ENCODE measurements at regions not wholly inside any gene's neighbourhood (a gene's known extent, or its start where the extent isn't known, plus 50 kb on each side); places are given as distances from the start of the nearest gene placed in this dataset.

DNA sequence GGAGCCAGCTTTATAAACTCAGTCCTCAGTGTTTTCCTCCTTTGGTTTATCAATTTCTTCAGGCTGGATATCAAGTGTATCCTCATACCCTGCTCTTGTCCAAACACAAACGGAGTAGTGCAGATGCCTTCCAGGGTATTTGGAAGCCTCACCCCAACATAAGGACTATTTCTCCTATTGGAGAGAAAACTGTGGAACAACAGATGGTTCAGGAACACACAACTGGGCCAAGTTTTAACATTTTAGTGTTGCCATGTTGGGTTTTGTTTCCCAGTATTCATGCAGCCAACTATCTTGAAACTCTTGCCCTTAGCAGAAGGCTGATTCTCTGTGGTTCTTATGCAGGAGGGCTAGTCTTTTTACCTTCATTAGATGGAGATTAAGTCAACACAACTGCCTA is 398.1 kb downstream of the GABRB3 start:
- no peak for DNase-seq (ENCODE audit: low read depth)

DNA sequence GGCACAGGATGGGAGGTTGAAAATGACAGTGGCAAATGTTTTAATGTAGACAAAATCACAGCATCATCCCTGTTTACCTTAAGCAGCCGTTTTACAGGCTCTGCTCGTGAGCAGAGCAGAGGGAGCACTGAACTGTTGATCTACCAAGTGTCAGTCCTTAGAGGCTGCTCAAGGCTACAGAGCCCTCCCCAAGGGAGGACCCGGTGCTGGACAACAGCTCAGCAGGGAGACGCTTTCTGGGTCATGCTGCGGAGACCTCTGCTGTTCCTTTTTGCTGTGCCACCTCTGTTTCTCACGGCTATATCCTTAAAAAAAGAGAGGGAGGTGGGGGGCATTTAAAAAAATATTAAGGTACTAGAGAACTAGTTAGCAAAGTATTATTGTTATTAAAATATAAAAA is 400.2 kb downstream of the GABRB3 start:
- no peak for DNase-seq (ENCODE audit: low read depth)

DNA sequence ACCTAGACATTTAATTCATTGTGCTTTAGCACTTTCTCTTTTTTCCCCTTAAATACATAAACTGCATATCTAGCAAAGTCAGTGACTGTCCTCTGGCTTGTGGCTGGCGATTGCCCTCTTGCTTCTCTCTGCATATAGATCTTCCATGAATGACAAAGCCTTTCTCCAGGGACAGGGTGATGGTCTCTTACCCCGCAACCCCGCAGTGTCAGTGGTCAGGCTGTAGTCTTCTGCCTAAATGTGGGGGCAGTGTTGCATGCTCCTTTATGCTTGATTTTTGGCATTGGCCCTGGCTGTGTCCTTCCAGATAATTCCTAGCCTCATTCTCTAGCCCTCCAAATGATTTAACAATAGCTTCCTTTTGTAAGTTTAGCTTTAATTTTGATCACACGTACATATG is 407.8 kb downstream of the GABRB3 start:
- DNase-seq (ENCODE audit: low read depth), result no peak

DNA sequence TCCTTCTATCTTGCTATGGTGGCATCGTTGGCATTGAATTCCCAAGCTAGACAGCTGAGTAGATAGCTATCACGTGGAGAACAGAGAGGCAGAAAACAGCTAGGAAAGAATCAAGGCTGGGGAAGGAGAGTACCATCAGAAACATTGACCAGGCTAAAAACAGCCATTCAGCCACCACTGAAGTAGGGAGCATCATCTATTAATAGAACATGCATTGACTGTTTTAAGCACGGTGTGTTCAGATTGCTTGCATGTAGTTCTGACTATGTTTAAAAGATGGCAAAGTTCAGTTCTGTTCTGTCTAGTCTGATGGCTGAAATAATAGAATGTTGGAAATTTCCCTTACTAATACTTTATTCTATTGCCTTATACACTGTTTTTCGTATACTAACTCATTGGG is 413.0 kb downstream of the GABRB3 start:
- DNase-seq (ENCODE audit: low read depth), result no peak

DNA sequence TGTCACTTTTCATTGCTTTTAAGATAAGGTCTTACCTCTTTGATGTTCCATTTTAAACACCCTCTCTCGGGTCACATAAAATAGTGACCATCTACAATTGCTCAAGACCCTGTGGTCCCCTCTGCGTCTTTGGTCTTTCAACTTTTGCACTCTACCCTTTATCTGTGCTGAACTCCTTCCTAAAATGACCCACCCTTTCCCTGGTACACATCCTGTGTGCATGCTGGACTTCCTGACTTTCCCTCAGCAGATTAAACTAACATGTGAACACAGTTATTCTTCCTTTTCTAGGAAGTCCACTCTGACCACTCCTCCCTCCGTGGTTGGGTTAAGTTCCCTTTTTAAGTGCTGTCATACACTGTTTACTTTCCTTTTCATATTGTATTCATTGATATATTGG is 414.2 kb downstream of the GABRB3 start:
- DNase-seq (ENCODE audit: low read depth), result no peak

DNA sequence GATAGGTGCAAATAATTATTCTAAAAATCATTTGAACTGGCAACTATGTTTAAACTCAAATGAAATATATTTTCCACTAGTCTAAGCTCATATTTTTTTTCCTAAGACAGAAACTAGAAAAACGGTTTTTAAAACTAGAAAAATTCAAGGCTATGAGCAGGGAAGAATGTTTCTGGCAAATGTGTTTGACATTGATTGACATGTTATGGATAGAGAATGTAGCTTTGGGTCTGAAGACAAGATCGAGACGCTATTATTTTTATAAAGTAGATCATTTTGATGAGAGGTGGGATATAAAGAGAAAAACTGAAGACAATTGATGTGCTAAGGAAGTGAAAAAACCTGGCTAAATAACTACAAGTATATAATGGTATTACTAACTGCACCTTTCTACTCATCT is 415.2 kb downstream of the GABRB3 start:
- no peak for DNase-seq (ENCODE audit: low read depth)

DNA sequence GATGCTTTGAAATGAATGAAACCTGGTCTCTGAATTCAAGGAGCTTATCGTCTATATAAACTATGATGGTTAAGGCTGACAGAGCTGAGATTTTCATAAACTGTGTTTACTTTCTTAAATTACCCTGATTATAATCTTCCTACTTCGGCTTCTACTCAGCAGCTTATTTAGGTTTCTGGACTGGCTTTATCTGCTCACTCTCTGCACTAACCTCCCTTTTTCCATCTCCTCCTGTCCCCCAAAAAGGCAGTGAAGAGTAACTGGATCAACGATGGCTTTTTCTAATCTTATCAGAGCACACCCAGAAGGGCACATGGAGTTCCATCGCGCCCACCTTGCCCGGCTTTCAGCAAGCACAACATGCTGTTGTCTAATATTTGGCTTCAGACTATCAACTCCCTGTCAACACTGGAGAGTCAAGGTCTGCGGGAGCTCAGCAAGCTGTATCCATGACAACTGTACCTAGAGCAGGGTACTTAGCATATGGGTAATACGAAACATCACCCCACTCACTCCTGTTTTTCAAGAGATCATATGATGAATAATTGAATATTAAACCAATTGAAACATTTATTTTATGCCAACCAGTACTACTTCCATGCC is 417.3 kb downstream of the GABRB3 start:
- DNase-seq (ENCODE audit: low read depth), result no peak

DNA sequence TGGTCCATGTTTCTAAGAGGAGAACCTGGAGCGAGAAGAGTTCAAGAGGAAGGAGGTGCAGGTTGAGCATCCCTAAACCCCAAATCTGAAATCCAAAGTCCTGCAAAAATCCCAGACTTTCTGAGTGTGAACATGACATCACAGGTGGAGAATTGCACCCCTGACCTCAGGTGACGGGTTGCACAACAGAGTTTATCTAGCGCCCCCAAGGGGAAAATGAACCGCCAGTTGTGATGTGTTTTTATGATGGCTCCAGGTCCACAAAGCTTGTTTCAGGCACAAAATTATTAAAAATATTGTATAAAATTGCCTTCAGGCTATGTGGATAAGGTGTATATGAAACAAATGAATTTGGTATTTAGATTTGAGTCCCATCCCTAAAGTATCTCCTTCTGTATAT is 420.0 kb downstream of the GABRB3 start:
- DNase-seq (ENCODE audit: low read depth), result no peak

DNA sequence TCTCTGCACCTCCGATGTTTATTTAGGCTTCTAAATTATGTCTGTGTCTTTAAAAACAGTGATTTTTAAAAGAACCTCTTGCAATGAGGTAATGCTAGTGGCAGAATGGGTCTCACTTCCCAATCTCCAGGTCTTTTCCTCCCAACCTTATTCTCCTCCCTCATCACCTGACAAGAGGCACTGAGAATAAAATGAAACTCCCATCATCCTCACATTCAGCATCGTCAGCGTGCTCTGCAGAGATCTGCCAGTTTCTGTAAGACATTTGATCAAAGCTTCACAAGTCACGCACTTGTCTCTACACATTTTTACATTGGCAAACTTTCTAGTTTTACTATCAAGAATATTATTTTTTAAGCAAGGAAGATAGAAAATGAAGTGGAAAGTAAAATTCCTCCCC is 420.5 kb downstream of the GABRB3 start:
- DNase-seq (ENCODE audit: low read depth), result no peak

DNA sequence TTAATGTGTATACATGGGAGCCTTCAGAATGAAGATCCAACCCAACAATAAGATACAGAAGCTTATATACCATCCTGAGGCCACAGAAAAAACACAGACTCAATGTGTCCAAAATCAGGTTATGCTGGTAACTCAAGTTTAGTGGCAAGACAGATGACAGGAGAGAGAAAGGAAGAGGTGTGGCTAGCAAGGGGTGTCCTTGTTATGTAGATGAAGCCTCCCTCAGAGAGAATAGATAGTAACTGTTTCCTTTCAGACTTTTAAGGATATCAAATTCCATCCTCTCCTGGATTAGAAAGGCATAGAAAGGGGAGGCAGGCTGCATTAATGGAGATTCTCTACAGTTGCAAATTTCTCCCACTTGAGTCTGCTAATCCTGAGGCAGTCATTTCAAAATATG is 447.4 kb downstream of the GABRB3 start:
- DNase-seq (ENCODE audit: low read depth), result no peak

DNA sequence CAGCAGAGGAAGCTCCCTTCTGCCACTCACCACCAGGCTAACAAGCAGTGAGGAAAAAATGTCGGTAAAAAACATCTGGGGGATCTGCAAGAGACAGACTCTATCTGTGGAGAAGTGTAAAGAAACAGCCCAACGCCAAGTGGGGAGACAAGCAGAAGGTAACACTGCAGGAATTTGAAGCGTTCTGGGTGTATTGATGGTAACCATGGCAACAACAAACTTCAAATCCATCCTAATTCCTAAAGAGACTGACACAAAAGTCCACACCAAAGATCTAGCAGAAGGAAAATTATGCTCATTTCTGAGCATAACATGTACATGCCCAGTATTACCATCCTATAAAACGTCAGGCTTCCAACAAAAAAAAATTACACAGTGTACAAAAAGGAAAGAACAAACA is 449.3 kb downstream of the GABRB3 start:
- no peak for DNase-seq (ENCODE audit: low read depth)

DNA sequence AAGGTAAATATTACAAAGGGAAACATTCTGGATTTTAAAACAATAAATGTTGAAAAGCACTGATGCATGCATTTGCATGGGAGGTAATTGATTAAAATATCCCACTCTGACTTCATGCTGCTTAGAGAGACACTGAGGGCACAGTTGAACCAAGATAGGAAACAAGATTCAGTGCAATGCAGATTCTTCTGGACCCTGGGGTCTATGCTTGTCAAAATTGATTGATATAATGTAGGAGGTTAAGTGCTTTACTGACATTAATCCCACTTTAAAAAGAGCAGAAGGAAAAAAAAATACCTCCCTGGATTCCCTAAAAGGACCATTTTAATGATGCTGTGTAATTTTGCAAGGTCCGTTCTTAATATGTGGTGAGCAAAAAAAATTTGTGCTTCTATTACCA is 454.2 kb downstream of the GABRB3 start:
- DNase-seq (ENCODE audit: low read depth), result no peak

DNA sequence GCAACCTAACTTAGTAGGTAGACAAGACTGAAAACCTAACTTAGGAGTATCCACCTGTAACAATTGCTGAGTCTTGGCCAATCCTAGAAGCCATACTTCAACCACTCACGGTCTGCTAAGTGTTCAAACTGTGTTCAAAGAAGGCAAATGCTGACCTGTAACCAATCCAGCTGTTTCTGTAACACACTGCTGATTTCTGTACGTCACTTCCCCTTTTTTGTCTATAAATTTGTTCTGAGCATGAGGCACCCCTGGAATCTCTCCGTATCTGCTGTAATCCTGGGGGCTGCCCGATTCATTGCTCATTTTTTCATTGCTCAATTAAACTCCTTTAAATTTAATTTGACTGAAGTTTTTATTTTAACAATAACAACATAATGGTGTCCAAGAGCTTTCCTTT is 451.4 kb upstream of the ATP10A start:
- no peak for DNase-seq (ENCODE audit: low read depth)

DNA sequence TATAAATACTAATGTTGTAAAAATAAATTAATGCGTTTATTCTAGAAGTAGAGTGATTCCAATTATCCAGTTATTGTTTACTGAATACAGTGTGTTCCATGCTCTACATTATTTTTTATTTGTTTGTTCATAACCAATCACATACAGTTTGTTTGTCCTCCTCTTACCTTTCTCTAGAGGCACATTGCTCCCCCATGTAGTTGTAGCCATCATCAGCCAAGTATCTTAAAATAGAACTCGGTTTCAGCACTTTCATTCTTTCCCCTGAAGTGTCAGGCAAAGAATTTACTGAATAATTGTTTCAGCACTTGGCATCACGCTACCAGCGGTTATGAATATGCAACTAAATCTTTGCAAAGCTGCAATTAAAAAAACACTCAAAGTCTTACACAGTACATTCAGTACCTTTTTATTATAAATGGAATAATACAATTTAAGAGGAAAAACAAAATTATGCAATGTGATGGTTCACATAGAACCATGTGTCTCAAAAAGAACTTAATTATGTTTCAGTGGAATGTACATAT is 448.6 kb upstream of the ATP10A start:
- DNase-seq (ENCODE audit: low read depth), result no peak

DNA sequence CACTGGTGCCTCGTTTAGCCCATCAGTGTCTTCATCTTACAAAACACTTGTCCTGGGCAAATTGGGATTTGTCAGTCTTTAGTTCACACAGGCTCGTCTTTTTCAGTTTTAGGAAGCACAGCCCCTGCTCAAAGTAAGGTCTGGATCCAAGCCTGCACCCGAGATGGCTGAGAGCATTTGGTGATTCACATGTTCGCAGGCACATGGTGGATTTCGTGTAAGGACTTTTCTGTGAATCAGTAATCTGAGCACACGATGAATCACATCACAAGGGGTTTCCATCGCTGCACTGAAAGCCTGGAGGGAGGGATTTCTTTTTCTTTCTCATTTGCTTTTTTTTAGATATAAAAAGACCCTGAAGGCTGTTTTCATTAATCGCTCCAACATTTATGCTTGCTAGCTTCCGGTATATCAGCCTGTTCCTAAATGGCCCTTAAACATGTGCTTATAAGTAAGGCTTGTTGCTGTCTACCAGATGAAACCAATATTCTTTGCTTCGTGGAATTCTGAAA is 435.6 kb upstream of the ATP10A start:
- no peak for DNase-seq (ENCODE audit: low read depth)

DNA sequence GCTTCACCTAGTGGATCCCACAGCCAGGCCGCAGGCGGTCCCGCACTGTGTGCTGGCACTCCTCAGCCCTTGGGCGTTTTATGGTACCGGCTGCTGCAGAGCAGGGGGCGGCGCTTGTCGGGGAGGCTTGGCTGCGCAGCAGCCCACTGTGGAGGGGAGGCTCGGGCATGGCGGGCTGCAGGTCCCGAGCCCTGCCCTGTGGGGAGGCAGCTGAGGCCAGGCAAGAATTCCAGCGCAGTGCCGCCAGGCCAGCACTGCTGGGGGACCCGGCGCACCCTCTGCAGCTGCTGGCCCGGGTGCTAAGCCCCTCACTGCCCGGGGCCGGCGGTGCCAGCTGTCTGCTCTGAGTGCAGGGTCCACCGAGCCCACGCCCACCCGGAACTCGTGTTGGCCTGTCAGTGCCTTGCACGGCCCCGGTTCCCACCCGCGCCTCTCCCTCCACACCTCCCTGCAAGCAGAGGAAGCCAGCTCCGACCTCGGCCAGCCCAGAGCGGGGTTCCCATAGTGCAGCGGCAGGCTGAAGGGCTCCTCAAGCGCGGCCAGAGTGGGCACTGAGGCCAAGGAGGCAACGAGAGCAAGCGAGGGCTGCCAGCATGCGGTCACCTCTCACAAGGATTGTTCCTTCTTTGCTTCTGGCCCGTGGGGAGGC is 435.0 kb upstream of the ATP10A start:
- DNase-seq (ENCODE audit: low read depth), result no peak

DNA sequence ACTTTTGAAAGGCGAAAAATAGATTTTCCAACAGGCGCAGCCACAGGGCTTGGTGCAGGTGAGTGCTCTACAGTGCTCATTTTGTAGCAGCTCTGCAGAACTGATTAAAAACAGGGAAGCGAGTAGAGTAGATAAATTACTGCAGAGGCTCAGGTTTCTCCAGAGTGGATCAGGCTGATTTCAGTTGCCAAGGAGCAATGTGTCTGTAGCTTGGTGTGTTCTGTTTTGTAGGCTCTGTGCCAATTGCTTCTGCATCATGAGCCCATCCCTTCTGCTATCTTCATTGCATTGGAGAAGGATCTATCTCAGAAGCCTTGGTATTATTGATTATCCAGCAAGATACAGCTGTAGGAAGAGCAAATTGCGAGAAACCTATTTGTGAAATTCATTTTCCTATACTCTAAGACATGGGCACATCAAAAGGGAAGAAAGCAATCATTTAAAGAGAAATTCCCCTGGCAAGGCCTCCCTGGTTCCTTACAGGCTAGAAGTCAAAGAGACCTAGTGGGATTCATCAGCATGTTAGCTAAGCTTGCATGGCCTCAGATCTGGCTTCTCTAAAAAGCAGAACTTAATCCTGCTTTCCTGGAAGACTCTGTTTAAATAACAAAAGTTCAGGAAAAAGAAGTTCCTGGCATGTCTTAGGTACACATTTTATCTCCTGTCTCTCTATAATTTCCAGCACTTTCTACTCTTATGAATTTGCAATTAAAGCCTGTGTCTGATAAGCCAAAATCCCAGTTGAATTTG is 432.4 kb upstream of the ATP10A start:
- DNase-seq (ENCODE audit: low read depth), result no peak

DNA sequence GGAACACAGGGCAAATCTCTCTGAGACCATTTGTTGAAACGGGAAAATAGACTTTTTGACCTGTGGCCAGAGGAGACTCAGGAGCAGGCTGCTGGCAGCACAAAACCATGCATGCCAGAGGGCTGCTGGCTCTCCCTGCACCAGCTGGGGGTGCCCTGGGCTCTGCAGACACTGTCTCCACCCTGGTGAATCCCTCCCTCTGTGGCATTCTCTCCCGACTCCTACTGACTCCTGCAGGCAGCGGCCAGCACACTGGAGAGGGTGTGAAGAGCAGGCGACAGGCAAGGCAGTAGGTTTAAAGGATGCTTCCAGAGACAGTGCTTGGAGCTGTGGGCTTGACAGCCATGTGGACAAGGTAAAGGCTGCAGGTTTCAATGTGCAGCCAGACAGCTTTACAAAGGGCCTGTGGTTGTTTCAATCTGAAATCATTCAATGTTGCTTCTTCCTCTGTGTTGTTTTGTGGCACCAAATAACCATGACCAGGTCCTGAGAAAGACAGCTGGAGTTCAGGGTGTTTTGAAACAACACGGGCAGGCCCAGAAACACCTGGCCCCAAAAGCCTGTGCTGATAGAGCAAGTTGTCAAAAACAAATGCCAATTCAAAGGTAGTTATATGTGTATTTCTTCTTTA is 431.0 kb upstream of the ATP10A start:
- DNase-seq (ENCODE audit: low read depth), result no peak

DNA sequence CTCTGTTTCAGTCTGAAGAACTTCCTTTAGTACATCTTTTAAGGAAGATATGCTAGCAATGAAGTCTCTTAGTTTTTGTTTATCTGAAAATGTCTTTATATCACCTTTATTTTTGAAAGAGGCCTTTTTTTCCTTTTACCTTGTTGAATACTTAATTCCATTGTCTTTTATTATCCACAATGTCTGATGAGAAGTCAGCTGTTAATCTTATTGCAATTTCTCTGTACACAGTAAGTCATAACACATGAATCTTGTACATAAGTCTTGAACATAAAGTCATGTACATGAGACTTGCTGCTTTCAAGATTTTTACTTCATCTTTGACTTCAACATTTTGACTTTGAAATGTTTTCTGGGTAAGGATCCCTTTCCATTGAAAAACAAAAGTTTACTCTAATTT is 424.3 kb upstream of the ATP10A start:
- DNase-seq (ENCODE audit: low read depth), result no peak

DNA sequence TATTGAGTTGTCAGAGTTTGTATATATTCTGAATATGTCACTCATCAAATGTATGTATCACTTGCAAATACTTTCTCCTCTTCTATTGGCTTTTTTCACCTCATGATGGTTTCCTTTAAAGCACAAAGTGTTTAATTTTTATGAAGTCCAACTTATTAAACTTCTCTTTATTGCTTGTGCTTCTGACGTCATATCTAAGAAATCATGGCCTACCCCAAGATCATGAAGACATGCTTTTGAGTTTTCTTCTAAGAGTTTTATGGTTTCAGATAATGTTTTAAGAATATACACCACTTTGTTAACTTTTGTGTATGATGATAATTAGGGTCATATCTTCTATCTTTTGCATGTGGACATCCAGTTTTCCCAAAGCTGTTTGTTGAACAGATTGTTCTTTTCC is 417.2 kb upstream of the ATP10A start:
- DNase-seq (ENCODE audit: low read depth), result no peak

DNA sequence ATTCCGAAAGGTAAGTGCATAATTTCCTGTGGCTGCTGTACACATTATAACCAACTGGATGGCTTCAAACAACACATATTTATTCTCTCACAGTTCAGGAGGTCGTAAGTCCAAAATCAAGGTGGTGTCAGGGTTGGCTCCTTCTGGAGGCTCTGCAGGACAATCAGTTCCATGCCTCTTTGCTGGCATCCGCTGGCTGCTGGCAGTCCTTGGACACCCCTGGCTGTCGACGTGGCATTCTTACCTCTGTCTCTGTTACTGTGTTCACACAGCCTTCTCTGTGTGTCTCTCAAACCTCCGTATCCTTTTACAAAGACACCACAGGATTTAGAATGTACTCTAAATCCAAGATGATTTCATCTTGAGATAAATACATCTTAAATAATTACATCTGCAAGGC is 398.8 kb upstream of the ATP10A start:
- DNase-seq (ENCODE audit: low read depth), result no peak

DNA sequence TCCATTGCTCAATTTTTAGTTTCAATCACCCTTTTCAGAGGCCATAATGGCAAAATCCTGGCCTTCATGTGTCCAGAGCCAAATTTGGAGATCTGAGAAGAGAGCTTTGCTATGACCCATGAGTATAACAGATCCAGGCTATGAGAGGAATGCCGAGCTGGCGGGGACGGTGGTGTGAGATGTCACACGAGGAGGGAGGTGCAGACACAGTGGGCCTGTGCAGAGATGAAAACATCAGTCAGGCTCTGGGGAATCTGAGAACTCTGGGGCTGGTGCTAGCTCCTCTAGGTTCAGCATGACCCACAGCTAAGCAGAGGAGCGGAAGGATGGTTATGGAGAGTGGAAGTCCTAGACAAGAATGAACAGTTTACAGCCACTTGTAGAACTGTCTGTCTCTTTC is 398.3 kb upstream of the ATP10A start:
- DNase-seq (ENCODE audit: low read depth), result no peak

All from activated T-cell treated with anti-CD3 and anti-CD28 coated beads for 1 hour (primary cell).